HL-60 (cell line): ENCODE measurements at regions not wholly inside any gene's neighbourhood (a gene's known extent, or its start where the extent isn't known, plus 50 kb on each side); places are given as distances from the start of the nearest gene placed in this dataset.

Source experiments
- CTCF ChIP-seq: IDR thresholded peaks from one replicate; pipeline ENCODE4 v1.5.1; 2011; ENCODE audit warnings: low read length, control low read depth, inconsistent platforms; ENCODE audit not compliant: insufficient read depth
- POLR2AphosphoS5 ChIP-seq: IDR thresholded peaks from 2 replicates; pipeline ENCODE4 v1.6.1; 2012; ENCODE audit warnings: low read depth

- TF ChIP-seq POLR2AphosphoS5 (no peak), CTCF (no peak)
These were observed 461.0 kb downstream of the EIPR1 start for GRCh38 chr2:2916621-2917020.
